AG04450 (cell line): ENCODE measurements at regions not wholly inside any gene's neighbourhood (a gene's known extent, or its start where the extent isn't known, plus 50 kb on each side); places are given as distances from the start of the nearest gene placed in this dataset.
"Not testable (repeated sequence)": the region's sequence is repeated elsewhere in the genome, so short reads cannot be mapped to it uniquely, and the experiment has no call there.

Experiments used
- CTCF ChIA-PET: fragments of 300-600, 350-600 bp; formaldehyde crosslinking; extraction: SDS; loops from one replicate; lab custom pipeline; 2022; ENCODE audit warnings: antibody characterized with exemption, inconsistent platforms; lab: Charles Lee
- POLR2A ChIA-PET: fragments of 350-600 bp; formaldehyde crosslinking; extraction: SDS; loops from one replicate; lab custom pipeline; 2021; ENCODE audit warnings: antibody characterized with exemption, inconsistent platforms; lab: Yijun Ruan, JAX
- DNase-seq: peaks from one replicate; pipeline ENCODE4 v3.0.0-alpha.2; 2011; ENCODE audit warnings: low read depth, low spot score
- H3K27ac ChIP-seq: one replicate; pipeline ENCODE4 v1.5.1; 2012; ENCODE audit warnings: low read depth, low read length, control low read depth
- H3K27me3 ChIP-seq: one replicate; pipeline ENCODE4 v1.6.0; 2012; ENCODE audit warnings: low read length; ENCODE audit not compliant: control insufficient read depth, insufficient read depth
- H3K4me3 ChIP-seq: 2 replicates; pipeline ENCODE4 v1.5.1; 2011; ENCODE audit warnings: mild to moderate bottlenecking, low read depth, low read length, control low read depth
- H3K9me3 ChIP-seq: 2 replicates; pipeline ENCODE4 v1.5.1; 2012; ENCODE audit warnings: low read length; ENCODE audit not compliant: control insufficient read depth, insufficient read depth
- CTCF ChIP-seq: IDR thresholded peaks from 2 replicates; pipeline ENCODE4 v1.5.1; 2011; ENCODE audit warnings: low read depth, low read length, control low read depth, inconsistent platforms

GRCh38 chrX:63581906-63582305 is 203.1 kb downstream of the ARHGEF9 start:
- POLR2A ChIA-PET = no interaction called here
- no peaks in the 10 kb centered on the region for H3K9me3 ChIP-seq
- no peak overlapping the region for H3K4me3 ChIP-seq
- CTCF ChIA-PET = no interaction called here
- H3K27me3 ChIP-seq = no peaks in the 10 kb centered on the region
- H3K27ac ChIP-seq = no peak overlapping the region
- DNase-seq = no peak
- TF ChIP-seq CTCF = no peak

- POLR2A ChIA-PET = no interaction called here
- CTCF ChIA-PET = no interaction called here
Measured at GRCh38 chrX:63581398-63581797, 203.6 kb downstream of the ARHGEF9 start.

GRCh38 chrX:63576533-63576932 is 208.5 kb downstream of the ARHGEF9 start:
- TF ChIP-seq CTCF = no peak
- Histone ChIP-seq H3K27ac (no peak overlapping the region), H3K27me3 (no peaks in the 10 kb centered on the region), H3K4me3 (no peak overlapping the region), H3K9me3 (no peaks in the 10 kb centered on the region)
- ChIA-PET CTCF (no interaction called here), POLR2A (no interaction called here)
- no peak for DNase-seq

More at GRCh38 chrX:63581398-63581797, 203.6 kb downstream of the ARHGEF9 start:
- TF ChIP-seq CTCF = no peak
- no peak for DNase-seq
- no peak overlapping the region for H3K27ac ChIP-seq
- no peaks in the 10 kb centered on the region for H3K27me3 ChIP-seq
- H3K9me3 ChIP-seq = no peaks in the 10 kb centered on the region
- H3K4me3 ChIP-seq = no peak overlapping the region

- H3K27me3 ChIP-seq, H3K9me3 ChIP-seq, H3K4me3 ChIP-seq, H3K27ac ChIP-seq, CTCF ChIA-PET, DNase-seq, POLR2A ChIA-PET: not testable (repeated sequence)
Measured at GRCh38 chrX:63575700-63576099, 209.3 kb downstream of the ARHGEF9 start.

- no peak overlapping the region for H3K27ac ChIP-seq
- no peaks in the 10 kb centered on the region for H3K9me3 ChIP-seq
- CTCF ChIA-PET = no interaction called here
- no peak for TF ChIP-seq CTCF
- H3K27me3 ChIP-seq = no peaks in the 10 kb centered on the region
- POLR2A ChIA-PET = no interaction called here
- H3K4me3 ChIP-seq = no peak overlapping the region
- no peak for DNase-seq
Measured at GRCh38 chrX:63566856-63567255, 215.7 kb upstream of the SPIN4 start.

- Histone ChIP-seq H3K27me3 (no peaks in the 10 kb centered on the region), H3K9me3 (no peaks in the 10 kb centered on the region), H3K27ac (no peak overlapping the region), H3K4me3 (peak overlapping the region; percentile 84)
- no peak for DNase-seq
- POLR2A ChIA-PET = interaction anchor here (1.1 kb wide), 1 partner anchor 47 kb away, joined by 7 read pairs; no protein-coding TSS in a partner anchor
- TF ChIP-seq CTCF = no peak
- CTCF ChIA-PET = interaction anchor here (1.0 kb wide), 1 partner anchor 56 kb away, joined by 3 read pairs; no protein-coding TSS in a partner anchor
Measured at GRCh38 chrX:63561425-63561824, 210.3 kb upstream of the SPIN4 start.
